Endothelial cell (in vitro differentiated cells): ENCODE measurements at regions not wholly inside any gene's neighbourhood (a gene's known extent, or its start where the extent isn't known, plus 50 kb on each side); places are given as distances from the start of the nearest gene placed in this dataset.

Source experiments
- DNase-seq: peaks from one replicate; pipeline ENCODE4 v3.0.0; 2021; ENCODE audit warnings: low spot score
- H3K27ac Mint-ChIP-seq: one replicate; pipeline ENCODE4 v1.8.0; 2021; ENCODE audit warnings: mixed read lengths, inconsistent platforms; ENCODE audit not compliant: unreplicated experiment
- H3K27me3 Mint-ChIP-seq: one replicate; pipeline ENCODE4 v1.8.0; 2021; ENCODE audit warnings: mild to moderate bottlenecking, moderate library complexity, mixed read lengths, inconsistent platforms; ENCODE audit not compliant: unreplicated experiment
- H3K36me3 Mint-ChIP-seq: one replicate; pipeline ENCODE4 v1.8.0; 2021; ENCODE audit warnings: mild to moderate bottlenecking, low read depth, mixed read lengths, inconsistent platforms; ENCODE audit not compliant: unreplicated experiment
- H3K4me1 Mint-ChIP-seq: one replicate; pipeline ENCODE4 v1.8.0; 2021; ENCODE audit warnings: mild to moderate bottlenecking, mixed read lengths, inconsistent platforms; ENCODE audit not compliant: unreplicated experiment
- H3K4me3 Mint-ChIP-seq: one replicate; pipeline ENCODE4 v1.8.0; 2021; ENCODE audit warnings: mild to moderate bottlenecking, mixed read lengths, inconsistent platforms; ENCODE audit not compliant: unreplicated experiment
- H3K9me3 Mint-ChIP-seq: one replicate; pipeline ENCODE4 v1.8.0; 2021; ENCODE audit warnings: mixed read lengths, inconsistent platforms; ENCODE audit not compliant: unreplicated experiment
- CTCF ChIP-seq: fragments of 200-600 bp; sonication (generic); IDR thresholded peaks from one replicate; pipeline ENCODE4 v1.5.0; 2021; ENCODE audit warnings: antibody characterized with exemption; ENCODE audit not compliant: unreplicated experiment

- no peak for DNase-seq
- Mint-ChIP-seq H3K27ac (no peak overlapping the region), H3K9me3 (no peaks in the 10 kb centered on the region), H3K27me3 (peaks cover 2% of the 10 kb centered on the region), H3K36me3 (peaks cover 14% of the 10 kb centered on the region), H3K4me1 (peaks cover 5% of the 10 kb centered on the region), H3K4me3 (peak overlapping the region; percentile 6)
- no peak for TF ChIP-seq CTCF
Observed at GRCh38 chr2:62287282-62287681, 91.4 kb downstream of the B3GNT2 start.

- Mint-ChIP-seq H3K27ac (no peak overlapping the region), H3K4me1 (peaks cover 5% of the 10 kb centered on the region), H3K36me3 (peaks cover 14% of the 10 kb centered on the region), H3K27me3 (peaks cover 2% of the 10 kb centered on the region), H3K9me3 (no peaks in the 10 kb centered on the region), H3K4me3 (no peak overlapping the region)
- DNase-seq = no peak
- no peak for TF ChIP-seq CTCF
Observed at GRCh38 chr2:62286089-62286785, 90.3 kb downstream of the B3GNT2 start.

- H3K9me3 Mint-ChIP-seq = no peaks in the 10 kb centered on the region
Observed at GRCh38 chr2:62284980-62285379, 89.1 kb downstream of the B3GNT2 start.

GRCh38 chr2:62284471-62284870 lies 88.6 kb downstream of the B3GNT2 start:
- no peak for TF ChIP-seq CTCF

More at GRCh38 chr2:62284980-62285379, 89.1 kb downstream of the B3GNT2 start:
- Mint-ChIP-seq H3K36me3 (peaks cover 21% of the 10 kb centered on the region), H3K27me3 (peaks cover 2% of the 10 kb centered on the region), H3K4me1 (peaks cover 5% of the 10 kb centered on the region), H3K27ac (no peak overlapping the region), H3K4me3 (no peak overlapping the region)
- TF ChIP-seq CTCF = no peak
- no peak for DNase-seq

GRCh38 chr2:62283147-62283546 lies 87.2 kb downstream of the B3GNT2 start:
- Mint-ChIP-seq H3K4me1 (no peaks in the 10 kb centered on the region), H3K27me3 (peaks cover 3% of the 10 kb centered on the region), H3K4me3 (no peak overlapping the region), H3K36me3 (peaks cover 35% of the 10 kb centered on the region), H3K9me3 (no peaks in the 10 kb centered on the region), H3K27ac (no peak overlapping the region)
- TF ChIP-seq CTCF = no peak
- DNase-seq = no peak

More at GRCh38 chr2:62284471-62284870, 88.6 kb downstream of the B3GNT2 start:
- H3K4me1 Mint-ChIP-seq = peaks cover 3% of the 10 kb centered on the region
- no peak overlapping the region for H3K27ac Mint-ChIP-seq
- no peaks in the 10 kb centered on the region for H3K9me3 Mint-ChIP-seq
- DNase-seq = no peak
- peaks cover 2% of the 10 kb centered on the region for H3K27me3 Mint-ChIP-seq
- no peak overlapping the region for H3K4me3 Mint-ChIP-seq
- peaks cover 26% of the 10 kb centered on the region for H3K36me3 Mint-ChIP-seq
